ENCODE measurements at regions not wholly inside any gene's neighbourhood (a gene's known extent, or its start where the extent isn't known, plus 50 kb on each side); places are given as distances from the start of the nearest gene placed in this dataset.

DNA sequence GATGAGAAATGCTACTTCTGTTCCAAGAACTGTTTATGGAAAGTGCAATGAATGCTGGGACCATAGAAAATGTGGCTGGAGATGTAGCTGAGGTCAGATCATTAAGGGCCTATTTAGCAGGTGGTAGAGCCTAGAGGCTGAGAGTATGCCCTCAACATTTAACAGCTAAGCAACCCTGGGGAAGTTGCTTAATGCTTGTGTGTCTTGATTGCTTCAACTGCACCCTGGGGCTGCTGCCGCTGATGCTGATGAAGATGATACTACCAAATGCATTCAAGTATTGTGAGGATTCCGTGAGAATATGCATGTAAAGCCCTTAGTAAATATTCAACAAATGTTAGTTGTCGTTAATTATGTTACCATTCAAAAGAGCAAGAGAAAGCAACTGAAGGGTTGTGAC, 273.2 kb downstream of the BCL11A start (continued):
- no peak for TF ChIP-seq SAP30 (IDR thresholded peaks at IDR 0.05; ENCODE audit: insufficient read depth, insufficient replicate concordance, low read length)
- TF ChIP-seq TAF1 (IDR thresholded peaks at IDR 0.05; ENCODE audit: low read depth, low read length), result no peak
- TF ChIP-seq ZNF274 (IDR thresholded peaks at IDR 0.05; ENCODE audit: borderline replicate concordance, extremely low read depth, low read length), result no peak
- TF ChIP-seq E2F6 (IDR thresholded peaks at IDR 0.05), result no peak
